ENCODE measurements at regions not wholly inside any gene's neighbourhood (a gene's known extent, or its start where the extent isn't known, plus 50 kb on each side); places are given as distances from the start of the nearest gene placed in this dataset.

DNA sequence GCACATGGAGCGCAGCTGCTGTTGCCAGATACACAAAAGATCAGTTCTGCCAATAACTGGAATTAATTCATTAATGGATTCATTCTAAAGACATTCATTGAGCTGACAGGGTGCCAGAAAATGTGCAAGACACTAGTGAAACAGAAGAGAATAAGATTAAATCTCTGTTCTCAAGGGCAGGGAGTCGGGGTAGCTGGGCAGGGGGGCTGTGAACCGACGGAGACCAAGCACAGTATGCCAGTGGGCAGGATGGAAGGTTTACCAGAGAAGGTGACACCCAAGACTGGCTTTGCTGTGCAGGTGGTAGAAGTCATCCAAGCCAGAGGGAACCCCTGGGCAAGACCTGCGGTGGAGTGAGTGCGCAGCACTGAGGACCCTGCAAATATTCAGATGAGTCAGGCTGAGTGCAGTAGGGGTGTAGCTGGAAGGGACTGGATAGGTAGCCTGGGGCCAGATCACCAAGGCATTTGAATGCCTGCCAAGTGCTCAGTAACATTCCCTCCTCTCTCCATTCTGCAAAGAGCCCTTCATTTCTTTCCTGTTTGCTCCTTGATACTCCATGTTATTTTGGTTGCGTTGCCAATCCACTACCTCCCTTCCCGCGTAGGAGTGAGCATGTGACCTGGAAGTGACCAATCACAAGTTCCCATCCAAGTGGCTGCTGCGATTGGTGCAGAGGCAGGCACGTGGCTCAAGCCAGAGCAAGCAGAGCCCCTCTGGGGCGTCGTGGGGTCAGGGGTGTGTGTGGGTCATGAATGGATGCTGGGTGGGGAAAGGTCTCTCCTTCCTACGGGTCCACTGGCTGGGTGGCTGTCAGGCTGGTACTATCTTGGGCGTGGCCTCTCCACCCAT is 413.1 kb downstream of the PTPRU start:
- TF ChIP-seq, protein P1, sequence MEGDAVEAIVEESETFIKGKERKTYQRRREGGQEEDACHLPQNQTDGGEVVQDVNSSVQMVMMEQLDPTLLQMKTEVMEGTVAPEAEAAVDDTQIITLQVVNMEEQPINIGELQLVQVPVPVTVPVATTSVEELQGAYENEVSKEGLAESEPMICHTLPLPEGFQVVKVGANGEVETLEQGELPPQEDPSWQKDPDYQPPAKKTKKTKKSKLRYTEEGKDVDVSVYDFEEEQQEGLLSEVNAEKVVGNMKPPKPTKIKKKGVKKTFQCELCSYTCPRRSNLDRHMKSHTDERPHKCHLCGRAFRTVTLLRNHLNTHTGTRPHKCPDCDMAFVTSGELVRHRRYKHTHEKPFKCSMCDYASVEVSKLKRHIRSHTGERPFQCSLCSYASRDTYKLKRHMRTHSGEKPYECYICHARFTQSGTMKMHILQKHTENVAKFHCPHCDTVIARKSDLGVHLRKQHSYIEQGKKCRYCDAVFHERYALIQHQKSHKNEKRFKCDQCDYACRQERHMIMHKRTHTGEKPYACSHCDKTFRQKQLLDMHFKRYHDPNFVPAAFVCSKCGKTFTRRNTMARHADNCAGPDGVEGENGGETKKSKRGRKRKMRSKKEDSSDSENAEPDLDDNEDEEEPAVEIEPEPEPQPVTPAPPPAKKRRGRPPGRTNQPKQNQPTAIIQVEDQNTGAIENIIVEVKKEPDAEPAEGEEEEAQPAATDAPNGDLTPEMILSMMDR (IDR thresholded peaks at IDR 0.05), result no peak
- H3K4me3 ChIP-seq, result no peak overlapping the region
- intact Hi-C loops (cut with DNase I, micrococcal nuclease), result no loop called here
- H3K4me1 ChIP-seq (ENCODE audit: low read depth), result no peaks in the 10 kb centered on the region
- ATAC-seq, result no peak
- no peak for DNase-seq
- H3K36me3 ChIP-seq (ENCODE audit: low read depth), result no peaks in the 10 kb centered on the region
- H3K9me3 ChIP-seq, result no peaks in the 10 kb centered on the region

DNA sequence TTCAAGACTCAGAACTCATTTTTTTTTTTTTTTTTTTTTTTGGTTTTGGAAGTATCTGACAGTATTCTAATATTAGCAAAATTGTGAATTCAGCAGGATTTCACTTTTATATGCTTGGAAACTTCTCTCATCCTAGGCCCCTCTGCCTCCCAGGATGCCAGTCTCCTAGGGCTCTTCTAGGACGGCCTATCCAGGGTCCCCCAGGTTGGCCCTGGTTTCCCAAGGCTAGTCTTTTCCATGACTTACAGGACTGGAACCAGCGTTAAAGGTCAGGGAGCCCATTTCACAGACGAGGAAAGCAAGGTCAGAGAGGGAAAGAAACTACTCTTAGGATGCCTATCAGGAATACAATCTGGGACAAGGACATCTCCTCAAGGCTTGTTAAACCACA is 412.5 kb downstream of the PTPRU start:
- intact Hi-C loops (cut with DNase I, micrococcal nuclease), result no loop called here
- H3K4me1 ChIP-seq (ENCODE audit: low read depth), result no peaks in the 10 kb centered on the region
- H3K4me3 ChIP-seq, result no peak overlapping the region
- no peaks in the 10 kb centered on the region for H3K36me3 ChIP-seq (ENCODE audit: low read depth)
- H3K9me3 ChIP-seq, result no peaks in the 10 kb centered on the region
- TF ChIP-seq, protein P1 (IDR thresholded peaks at IDR 0.05), result no peak
- ATAC-seq (no peak), DNase-seq (no peak)

DNA sequence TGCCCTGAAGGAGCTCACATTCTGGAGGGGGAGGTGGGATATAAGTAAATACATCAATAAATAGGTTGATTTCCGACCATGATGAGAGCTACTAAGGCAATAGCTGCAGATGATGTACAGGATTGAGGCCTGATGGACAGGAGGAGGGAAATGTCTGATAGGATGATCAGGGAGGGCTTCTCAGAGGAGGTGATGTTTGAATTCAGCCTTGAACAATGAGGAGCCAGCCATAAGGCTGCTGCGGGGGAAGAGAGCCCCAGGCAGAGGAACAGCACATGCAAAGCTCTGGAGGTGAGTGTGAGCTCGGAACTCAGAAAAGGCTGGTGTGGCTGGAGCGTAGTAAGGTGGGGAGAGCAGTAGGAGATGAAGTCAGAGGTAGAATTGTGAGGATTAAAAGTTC is 411.7 kb downstream of the PTPRU start:
- ATAC-seq (no peak), DNase-seq (no peak)
- Histone ChIP-seq H3K9me3 (no peaks in the 10 kb centered on the region), H3K36me3 (ENCODE audit: low read depth) (no peaks in the 10 kb centered on the region), H3K4me1 (ENCODE audit: low read depth) (no peaks in the 10 kb centered on the region), H3K4me3 (no peak overlapping the region)
- intact Hi-C loops (cut with DNase I, micrococcal nuclease), result no loop called here
- TF ChIP-seq, protein P1 (IDR thresholded peaks at IDR 0.05), result no peak

DNA sequence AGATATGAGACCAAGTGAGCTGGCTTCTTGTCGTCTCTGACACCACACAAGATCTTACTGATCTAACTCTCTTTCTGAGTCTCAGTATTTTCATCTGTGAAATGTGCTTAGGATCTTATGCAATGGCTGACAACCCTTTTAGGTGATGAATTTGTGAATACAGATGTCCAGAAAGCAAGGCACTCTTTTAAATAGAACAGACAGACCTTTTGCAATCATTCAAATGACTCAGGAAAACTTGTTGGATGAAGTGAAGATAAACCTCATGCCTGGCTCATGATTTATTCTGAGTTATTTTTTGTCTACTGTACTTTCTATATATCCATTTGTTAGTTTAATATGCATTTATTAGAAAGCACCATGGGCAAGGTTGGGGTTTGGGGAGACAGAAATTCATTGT is 411.3 kb downstream of the PTPRU start:
- no peaks in the 10 kb centered on the region for H3K9me3 ChIP-seq

DNA sequence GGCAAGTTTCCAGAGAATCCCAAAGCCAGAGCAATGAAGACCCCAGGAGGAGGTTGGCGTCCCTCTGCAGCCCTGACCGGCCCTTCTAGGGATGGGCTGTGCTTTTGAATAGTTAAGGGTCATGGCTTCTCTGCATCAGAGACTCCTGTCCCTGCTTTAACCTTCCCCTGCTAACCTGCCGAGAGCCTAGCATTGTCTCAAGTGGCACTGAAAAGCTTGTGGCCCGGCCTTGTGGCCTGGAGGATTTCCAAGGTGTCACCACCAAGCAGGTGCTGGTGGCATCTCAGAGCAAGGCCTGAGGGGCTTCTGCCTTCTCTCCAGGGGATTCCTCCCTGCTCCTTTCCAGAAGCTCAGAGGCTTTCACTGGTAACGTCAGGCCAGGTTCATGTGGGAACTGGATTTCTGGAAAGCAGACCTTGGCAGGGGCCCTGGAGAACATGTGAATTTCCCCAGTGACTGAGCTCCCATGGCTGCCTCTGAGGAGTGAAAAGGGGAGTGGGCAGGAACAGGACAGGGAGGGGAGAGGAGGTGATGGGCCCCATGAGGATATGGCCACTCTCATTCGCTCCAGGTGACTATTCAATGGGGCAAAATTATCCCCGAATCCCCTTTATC is 409.9 kb downstream of the PTPRU start:
- DNase-seq, result no peak
- no peaks in the 10 kb centered on the region for H3K36me3 ChIP-seq (ENCODE audit: low read depth)
- H3K4me1 ChIP-seq (ENCODE audit: low read depth), result no peaks in the 10 kb centered on the region
- H3K9me3 ChIP-seq, result no peaks in the 10 kb centered on the region
- intact Hi-C loops (cut with DNase I, micrococcal nuclease), result no loop called here
- ATAC-seq, result no peak
- H3K4me3 ChIP-seq, result no peak overlapping the region
- TF ChIP-seq, protein P1 (IDR thresholded peaks at IDR 0.05), result no peak

More for the DNA sequence above, 411.3 kb downstream of the PTPRU start:
- TF ChIP-seq, protein P1 (IDR thresholded peaks at IDR 0.05), result no peak
- DNase-seq (no peak), ATAC-seq (no peak)
- Histone ChIP-seq H3K4me3 (no peak overlapping the region), H3K36me3 (ENCODE audit: low read depth) (no peaks in the 10 kb centered on the region), H3K4me1 (ENCODE audit: low read depth) (no peaks in the 10 kb centered on the region)
- intact Hi-C loops (cut with DNase I, micrococcal nuclease), result no loop called here

Data from mucosa of descending colon (tissue), 3 donors.